GM12873 (cell line): ENCODE measurements at regions not wholly inside any gene's neighbourhood (a gene's known extent, or its start where the extent isn't known, plus 50 kb on each side); places are given as distances from the start of the nearest gene placed in this dataset.

Experiments
- TF ChIP-seq, protein P1 (sequence below): IDR thresholded peaks from 2 replicates; pipeline ENCODE4 v1.5.1; 2012; ENCODE audit warnings: low read depth, mild to moderate bottlenecking, moderate library complexity, low read length, control low read depth; ENCODE audit not compliant: insufficient read depth; ENCODE audit errors: missing control alignments

DNA sequence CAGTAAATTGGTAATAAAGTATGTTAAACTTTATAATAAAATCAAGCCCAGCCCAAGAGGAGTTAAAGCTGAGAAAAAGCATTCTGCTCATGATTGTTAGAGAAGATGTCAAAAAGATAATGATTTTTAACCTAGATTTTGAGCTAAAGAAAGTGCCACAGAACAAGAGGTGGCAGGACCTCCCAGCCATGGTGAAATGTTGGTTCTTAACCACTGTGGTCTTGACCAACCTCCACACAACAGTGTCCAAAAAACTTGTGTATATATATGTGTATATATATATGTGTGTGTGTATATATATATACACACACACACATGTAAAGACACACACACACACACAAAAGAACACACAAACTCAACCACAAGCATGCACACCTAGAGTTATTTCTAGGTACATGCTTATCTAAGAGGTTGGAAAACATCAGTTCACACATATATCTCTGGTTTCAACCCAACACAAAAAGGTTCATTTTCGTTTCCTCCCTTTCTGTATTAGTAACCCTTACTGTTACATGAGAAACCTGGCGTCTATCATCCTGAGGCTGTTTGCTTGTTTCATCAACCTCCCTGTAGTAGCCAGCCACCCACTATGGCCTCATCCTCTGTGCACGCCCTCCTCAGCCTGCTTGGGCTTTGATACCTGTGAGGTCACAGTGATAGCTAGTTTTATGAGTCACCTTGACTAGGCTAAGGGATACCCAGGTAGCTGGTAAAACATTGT is 631.8 kb upstream of the ID2 start:
- TF ChIP-seq, protein P1, sequence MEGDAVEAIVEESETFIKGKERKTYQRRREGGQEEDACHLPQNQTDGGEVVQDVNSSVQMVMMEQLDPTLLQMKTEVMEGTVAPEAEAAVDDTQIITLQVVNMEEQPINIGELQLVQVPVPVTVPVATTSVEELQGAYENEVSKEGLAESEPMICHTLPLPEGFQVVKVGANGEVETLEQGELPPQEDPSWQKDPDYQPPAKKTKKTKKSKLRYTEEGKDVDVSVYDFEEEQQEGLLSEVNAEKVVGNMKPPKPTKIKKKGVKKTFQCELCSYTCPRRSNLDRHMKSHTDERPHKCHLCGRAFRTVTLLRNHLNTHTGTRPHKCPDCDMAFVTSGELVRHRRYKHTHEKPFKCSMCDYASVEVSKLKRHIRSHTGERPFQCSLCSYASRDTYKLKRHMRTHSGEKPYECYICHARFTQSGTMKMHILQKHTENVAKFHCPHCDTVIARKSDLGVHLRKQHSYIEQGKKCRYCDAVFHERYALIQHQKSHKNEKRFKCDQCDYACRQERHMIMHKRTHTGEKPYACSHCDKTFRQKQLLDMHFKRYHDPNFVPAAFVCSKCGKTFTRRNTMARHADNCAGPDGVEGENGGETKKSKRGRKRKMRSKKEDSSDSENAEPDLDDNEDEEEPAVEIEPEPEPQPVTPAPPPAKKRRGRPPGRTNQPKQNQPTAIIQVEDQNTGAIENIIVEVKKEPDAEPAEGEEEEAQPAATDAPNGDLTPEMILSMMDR, result no peak

DNA sequence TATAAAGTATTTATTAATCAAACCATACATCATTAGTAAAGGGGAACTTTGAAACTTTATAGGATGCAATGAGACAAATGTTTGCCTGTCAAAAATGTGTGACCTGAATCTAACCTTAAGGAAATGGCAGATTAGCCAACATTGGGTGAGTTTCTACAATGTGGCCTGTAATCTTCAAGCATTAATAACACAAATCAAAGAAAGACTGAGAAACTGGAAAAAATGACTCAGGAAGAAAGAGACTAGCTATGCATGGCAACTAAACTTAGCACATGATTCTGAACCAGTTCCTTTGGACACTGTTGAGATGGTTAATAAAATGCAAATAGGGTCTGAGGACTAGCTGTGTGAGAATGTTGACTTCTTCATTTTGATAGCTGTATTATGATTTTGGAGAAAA is 628.6 kb upstream of the ID2 start:
- TF ChIP-seq, protein P1, result no peak

DNA sequence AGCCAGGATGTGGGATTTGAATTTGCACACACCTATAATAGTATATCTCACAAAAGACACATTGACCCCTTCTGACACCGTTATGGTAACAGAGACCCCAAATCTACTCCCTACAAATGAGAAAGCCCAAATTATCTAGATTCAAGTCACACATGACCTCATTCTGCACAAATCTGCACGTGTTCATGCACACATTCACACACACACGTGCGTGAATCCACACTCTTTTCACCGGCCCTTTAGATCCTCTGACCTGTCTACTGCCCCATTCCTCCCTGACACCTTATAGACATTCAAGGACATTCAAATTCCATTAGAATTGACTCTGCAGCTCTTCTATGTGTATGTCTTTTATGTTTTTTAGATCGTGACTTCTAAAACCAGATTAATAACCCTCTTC is 627.8 kb upstream of the ID2 start:
- TF ChIP-seq, protein P1, result no peak

DNA sequence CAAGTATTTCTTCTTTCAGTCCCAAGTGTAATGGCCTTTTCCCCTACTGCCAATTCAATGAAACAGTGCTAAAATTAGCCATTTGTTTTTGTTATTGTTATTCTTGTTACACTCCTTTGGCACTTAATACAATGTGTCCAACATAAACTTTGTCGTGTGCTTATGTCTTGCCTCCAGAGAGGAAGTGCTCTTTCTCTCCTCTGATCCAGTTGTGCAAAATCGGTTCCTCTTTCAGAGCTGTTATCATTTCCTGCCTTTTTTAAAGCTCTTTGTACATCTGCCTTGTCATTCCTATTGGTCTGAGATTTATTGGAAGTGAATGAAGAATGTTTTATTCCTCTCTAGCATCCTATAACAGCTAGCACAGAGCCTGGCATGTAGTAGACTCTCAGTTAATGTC is 623.2 kb upstream of the ID2 start:
- TF ChIP-seq, protein P1, result no peak

DNA sequence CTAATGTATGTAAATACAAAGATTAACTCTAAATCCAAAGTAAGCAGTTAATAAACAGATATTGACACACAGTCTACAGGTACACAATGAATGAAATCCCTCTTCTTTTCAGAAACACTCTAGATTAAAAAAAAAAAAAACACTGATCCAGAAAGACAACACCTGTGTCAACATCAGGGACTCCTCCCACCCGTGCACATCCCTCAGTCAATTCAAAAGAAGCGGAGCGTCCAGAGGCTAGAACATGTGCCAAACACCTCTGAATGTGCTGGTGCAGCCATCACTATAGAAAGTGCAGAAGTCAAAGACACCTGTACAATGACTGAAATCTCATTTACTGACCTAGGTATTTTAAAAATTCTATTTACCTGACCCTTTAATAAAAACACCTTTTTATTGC is 622.6 kb upstream of the ID2 start:
- TF ChIP-seq, protein P1, result no peak

DNA sequence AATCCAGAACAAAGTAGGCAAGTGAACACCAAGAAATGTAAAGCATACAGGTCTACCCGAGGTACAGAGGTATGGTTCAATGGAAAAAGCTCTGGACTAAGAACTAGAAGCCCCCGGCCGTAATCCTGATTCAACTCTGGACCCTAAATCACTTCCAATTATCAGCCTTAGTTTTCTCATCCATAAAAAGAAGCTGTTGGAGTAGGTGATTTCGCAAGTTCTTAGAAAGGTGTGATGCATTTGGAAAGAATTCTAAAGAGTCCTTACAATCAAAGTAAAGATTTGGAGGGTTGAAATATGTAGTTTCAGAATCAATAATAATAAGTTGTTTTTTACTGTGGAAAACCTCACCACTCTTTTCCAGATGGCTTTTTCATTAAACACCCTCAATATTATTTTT is 622.1 kb upstream of the ID2 start:
- TF ChIP-seq, protein P1, result no peak

DNA sequence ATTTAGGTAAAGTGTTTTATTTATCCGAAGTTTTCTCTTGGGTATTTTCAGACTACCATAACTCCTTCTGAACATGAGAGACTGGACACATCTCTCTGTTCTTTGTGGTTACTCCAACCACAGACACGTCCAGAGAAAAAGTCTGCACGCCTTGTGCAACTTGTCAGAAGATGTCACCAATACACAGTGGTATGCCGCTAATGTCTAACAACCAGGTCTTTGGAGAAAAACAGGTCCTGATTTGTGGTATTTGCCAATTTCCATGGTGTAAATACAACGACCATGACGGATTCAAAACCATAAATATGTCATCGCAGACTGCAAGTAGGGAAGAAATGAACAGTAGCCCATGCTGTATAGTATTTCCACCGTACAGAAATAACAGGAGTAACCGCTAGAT is 620.6 kb upstream of the ID2 start:
- TF ChIP-seq, protein P1, result no peak
